Colonic mucosa (tissue), 4 donors: ENCODE measurements at regions not wholly inside any gene's neighbourhood (a gene's known extent, or its start where the extent isn't known, plus 50 kb on each side); places are given as distances from the start of the nearest gene placed in this dataset.

Source experiments
- DNase-seq: peaks from one replicate; pipeline ENCODE4 v3.0.0-alpha.2; 2020
- H3K27ac ChIP-seq: fragments of 200-600 bp; one replicate; pipeline ENCODE4 v1.8.0; 2021
- H3K27me3 ChIP-seq: fragments of 200-600 bp; one replicate; pipeline ENCODE4 v1.8.0; 2021
- H3K36me3 ChIP-seq: fragments of 200-600 bp; one replicate; pipeline ENCODE4 v1.8.0; 2021
- H3K4me1 ChIP-seq: fragments of 200-600 bp; one replicate; pipeline ENCODE4 v1.8.0; 2021; ENCODE audit warnings: mild to moderate bottlenecking
- H3K4me3 ChIP-seq: fragments of 200-600 bp; one replicate; pipeline ENCODE4 v1.8.0; 2021
- H3K9ac ChIP-seq, 2 donors: one replicate each; pipeline ENCODE4 v1.7.0; 2013; ENCODE audit warnings: control low read depth in 2 of 2, low read depth in 2 of 2, low read length in 2 of 2
- H3K9me3 ChIP-seq: fragments of 200-600 bp; one replicate; pipeline ENCODE4 v1.8.0; 2021
- intact Hi-C: fragments of 100-400 bp; cut with DNase I; formaldehyde crosslinking; loops from one replicate; pipeline ENCODE4 v1.14.1; 2022
- TF ChIP-seq, protein P1 (sequence below): fragments of 200-600 bp; IDR thresholded peaks from one replicate; pipeline ENCODE4 v1.8.0; 2022; ENCODE audit warnings: antibody characterized with exemption, mild to moderate bottlenecking
- donor health status: healthy.
- donor health status: DM: no; HTN: no; CAD: no.
- donor health status: DM: no; HTN: no; CAD: no.

DNA sequence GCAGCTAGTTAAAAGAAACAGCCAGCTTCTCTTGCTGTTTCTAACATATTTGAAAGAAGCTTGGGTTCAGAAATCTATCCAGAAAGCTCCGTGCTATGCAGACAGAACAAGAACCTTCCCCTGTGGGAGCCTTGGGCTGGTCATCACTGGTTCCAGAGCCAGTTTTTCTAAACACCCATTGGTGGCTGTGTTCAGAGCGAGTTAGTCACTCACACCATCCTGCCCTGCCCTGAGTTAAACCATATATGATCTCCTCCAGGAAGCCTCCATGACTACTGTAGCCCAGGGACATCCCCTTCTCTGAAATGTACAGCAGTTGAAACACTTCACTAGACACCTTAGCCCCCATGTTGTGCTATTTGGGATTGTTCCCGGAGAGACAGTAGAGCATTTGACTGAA is 200.8 kb upstream of the SGCG start:
- TF ChIP-seq, protein P1, sequence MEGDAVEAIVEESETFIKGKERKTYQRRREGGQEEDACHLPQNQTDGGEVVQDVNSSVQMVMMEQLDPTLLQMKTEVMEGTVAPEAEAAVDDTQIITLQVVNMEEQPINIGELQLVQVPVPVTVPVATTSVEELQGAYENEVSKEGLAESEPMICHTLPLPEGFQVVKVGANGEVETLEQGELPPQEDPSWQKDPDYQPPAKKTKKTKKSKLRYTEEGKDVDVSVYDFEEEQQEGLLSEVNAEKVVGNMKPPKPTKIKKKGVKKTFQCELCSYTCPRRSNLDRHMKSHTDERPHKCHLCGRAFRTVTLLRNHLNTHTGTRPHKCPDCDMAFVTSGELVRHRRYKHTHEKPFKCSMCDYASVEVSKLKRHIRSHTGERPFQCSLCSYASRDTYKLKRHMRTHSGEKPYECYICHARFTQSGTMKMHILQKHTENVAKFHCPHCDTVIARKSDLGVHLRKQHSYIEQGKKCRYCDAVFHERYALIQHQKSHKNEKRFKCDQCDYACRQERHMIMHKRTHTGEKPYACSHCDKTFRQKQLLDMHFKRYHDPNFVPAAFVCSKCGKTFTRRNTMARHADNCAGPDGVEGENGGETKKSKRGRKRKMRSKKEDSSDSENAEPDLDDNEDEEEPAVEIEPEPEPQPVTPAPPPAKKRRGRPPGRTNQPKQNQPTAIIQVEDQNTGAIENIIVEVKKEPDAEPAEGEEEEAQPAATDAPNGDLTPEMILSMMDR, result no peak

DNA sequence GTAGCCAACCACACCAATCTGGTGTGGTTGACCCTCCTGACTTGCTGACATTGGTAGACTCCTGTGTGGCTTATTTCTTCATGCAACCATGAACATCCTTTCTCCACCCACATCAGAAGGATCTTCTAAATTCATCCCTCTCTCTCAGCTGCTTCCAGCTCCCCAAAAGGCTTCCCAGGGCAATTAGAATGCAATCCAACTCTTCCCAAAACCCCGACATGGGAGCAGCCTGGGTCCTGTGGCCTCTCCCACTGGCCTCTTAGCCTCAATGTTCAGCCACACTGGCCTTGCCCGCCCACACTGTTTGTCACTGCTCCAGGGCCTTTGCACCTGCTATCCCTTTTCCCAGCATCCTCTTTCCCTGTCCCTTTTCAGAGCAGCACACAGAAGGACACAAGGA is 199.8 kb upstream of the SGCG start:
- DNase-seq, result no peak
- no peaks in the 10 kb centered on the region for H3K27me3 ChIP-seq
- H3K27ac ChIP-seq, result no peak overlapping the region
- H3K4me1 ChIP-seq, result no peaks in the 10 kb centered on the region
- no peak overlapping the region for H3K4me3 ChIP-seq
- no peak overlapping the region for H3K9ac ChIP-seq
- intact Hi-C loops, result no loop called here
- H3K36me3 ChIP-seq, result no peaks in the 10 kb centered on the region
- TF ChIP-seq, protein P1, result no peak
- H3K9me3 ChIP-seq, result no peaks in the 10 kb centered on the region

More for the DNA sequence above, 200.8 kb upstream of the SGCG start:
- Histone ChIP-seq H3K9me3 (no peaks in the 10 kb centered on the region), H3K27me3 (no peaks in the 10 kb centered on the region), H3K4me1 (no peaks in the 10 kb centered on the region), H3K36me3 (no peaks in the 10 kb centered on the region), H3K4me3 (no peak overlapping the region), H3K9ac (no peak overlapping the region), H3K27ac (no peak overlapping the region)
- intact Hi-C loops, result no loop called here
- no peak for DNase-seq

DNA sequence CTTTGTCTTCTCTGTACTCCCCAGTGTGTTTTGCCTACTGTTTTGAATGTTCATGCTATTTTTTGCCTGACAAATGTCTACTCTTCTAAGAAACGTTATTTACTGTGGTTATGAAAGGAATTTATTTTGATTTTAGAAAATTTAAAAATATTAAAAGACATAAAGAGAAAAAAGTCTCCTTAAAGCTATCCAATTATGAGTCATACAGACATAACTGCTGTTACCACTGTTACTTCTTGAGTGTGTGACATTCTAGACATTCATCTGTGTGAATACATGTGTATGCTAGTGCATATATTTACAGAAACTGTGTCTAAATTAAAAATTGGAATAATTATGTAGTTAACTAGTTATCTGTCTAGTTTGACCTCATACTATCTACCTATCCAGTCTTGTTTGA is 187.6 kb upstream of the SGCG start:
- intact Hi-C loops, result no loop called here
- Histone ChIP-seq H3K27ac (no peak overlapping the region), H3K27me3 (no peaks in the 10 kb centered on the region), H3K9me3 (no peaks in the 10 kb centered on the region), H3K9ac (no peak overlapping the region), H3K4me3 (no peak overlapping the region), H3K4me1 (no peaks in the 10 kb centered on the region), H3K36me3 (no peaks in the 10 kb centered on the region)
- TF ChIP-seq, protein P1, result no peak
- DNase-seq, result no peak

DNA sequence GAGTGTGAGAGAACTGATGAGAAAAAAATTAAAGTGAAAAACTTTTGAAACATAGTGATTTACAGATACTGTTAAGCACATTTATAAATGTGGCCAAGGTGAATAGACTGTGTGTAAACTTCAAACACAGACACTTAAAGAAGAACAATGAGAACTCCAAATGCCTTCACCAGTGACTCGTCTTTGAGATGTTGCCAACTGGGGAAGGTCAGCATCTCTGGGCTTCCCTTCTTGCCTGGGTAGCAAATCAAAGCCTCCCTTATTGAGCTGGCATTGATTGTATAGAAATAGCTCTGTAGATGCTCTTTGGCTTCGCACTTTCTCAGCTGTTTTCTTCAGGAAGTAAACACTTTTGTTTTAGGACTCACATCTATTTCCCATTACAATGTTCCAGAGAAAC is 177.3 kb upstream of the SGCG start:
- H3K27me3 ChIP-seq, result no peaks in the 10 kb centered on the region
- intact Hi-C loops, result no loop called here
- TF ChIP-seq, protein P1, result no peak
- no peaks in the 10 kb centered on the region for H3K4me1 ChIP-seq
- H3K4me3 ChIP-seq, result no peak overlapping the region
- H3K9ac ChIP-seq, result no peak overlapping the region
- no peak overlapping the region for H3K27ac ChIP-seq
- no peaks in the 10 kb centered on the region for H3K9me3 ChIP-seq
- no peak for DNase-seq
- no peaks in the 10 kb centered on the region for H3K36me3 ChIP-seq

DNA sequence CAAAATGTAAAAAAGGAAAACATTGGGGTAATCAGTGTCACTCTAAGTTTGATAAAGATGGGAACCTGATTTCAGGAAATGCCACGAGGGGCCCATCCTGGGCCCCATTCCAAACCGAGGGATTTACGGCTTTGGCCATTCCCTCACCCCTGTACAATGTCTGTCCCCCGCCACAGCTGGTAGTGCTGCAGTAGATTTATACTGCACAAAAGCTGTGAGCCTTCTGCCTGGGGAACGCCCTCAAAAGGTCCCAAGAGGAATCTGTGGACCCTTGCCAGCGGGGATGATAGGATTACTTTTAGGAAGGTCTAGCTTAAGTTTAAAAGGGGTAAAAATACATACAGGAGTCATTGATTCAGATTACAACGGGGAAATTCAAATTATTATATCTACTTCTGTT is 173.4 kb upstream of the SGCG start:
- Histone ChIP-seq H3K27ac (no peak overlapping the region), H3K27me3 (no peaks in the 10 kb centered on the region), H3K9ac (no peak overlapping the region), H3K36me3 (no peaks in the 10 kb centered on the region), H3K4me1 (no peaks in the 10 kb centered on the region), H3K4me3 (no peak overlapping the region), H3K9me3 (no peaks in the 10 kb centered on the region)
- no peak for DNase-seq
- TF ChIP-seq, protein P1, result no peak
- intact Hi-C loops, result no loop called here

DNA sequence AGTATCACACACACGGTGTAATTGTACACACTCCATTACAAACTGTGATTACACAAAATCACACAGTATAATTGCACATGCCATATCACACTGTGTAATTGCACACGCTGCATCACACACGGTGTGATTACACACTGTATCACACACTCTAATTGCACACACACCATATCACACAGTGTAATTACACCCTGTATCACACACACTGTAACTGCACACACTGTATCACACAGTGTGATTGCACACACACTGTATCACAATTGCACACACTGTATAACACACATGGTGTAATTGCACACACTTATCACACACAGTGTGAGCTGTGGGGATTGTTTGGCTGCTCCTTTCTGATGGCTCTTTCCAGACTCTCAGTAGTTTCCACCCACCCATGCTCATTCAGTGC is 162.6 kb upstream of the SGCG start:
- intact Hi-C loops, result no loop called here
- no peaks in the 10 kb centered on the region for H3K9me3 ChIP-seq
- no peak overlapping the region for H3K4me3 ChIP-seq
- H3K36me3 ChIP-seq, result no peaks in the 10 kb centered on the region
- no peaks in the 10 kb centered on the region for H3K4me1 ChIP-seq
- no peaks in the 10 kb centered on the region for H3K27me3 ChIP-seq
- no peak overlapping the region for H3K9ac ChIP-seq
- no peak overlapping the region for H3K27ac ChIP-seq
- no peak for DNase-seq
- TF ChIP-seq, protein P1, result no peak
